GM12892 (cell line): ENCODE measurements at regions not wholly inside any gene's neighbourhood (a gene's known extent, or its start where the extent isn't known, plus 50 kb on each side); places are given as distances from the start of the nearest gene placed in this dataset.

ENCODE experiments used
- POLR2A ChIP-seq: IDR thresholded peaks from 2 replicates; pipeline ENCODE4 v1.6.1; 2011; ENCODE audit warnings: low read depth, low read length, control low read depth
- POLR2AphosphoS5 ChIP-seq: IDR thresholded peaks from 2 replicates; pipeline ENCODE4 v1.6.1; 2011; ENCODE audit warnings: low read depth, low read length, control low read depth

DNA sequence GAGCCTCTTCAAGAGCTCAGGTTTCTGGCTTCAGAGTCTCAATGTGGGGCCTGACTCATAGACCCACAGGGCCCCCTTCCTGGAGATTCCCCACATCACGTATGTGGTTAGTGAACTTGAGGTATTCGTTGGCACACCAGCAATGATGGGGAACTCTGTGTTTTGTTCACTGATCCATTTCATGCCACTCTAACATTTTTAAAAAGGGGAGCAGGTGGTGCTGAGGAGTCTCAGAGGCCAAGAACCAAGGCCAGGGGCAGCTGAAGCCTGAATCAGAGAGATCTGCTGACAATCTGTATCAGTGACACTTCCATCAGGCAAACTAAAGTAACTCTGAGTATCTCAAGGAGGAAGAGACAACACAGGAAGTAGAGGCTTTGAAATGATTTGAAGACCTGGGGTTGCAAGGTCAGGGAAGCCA is 323.4 kb downstream of the VRK1 start:
- no peak for TF ChIP-seq POLR2A
- TF ChIP-seq POLR2AphosphoS5, result no peak
